PC-3 (cell line): ENCODE measurements at regions not wholly inside any gene's neighbourhood (a gene's known extent, or its start where the extent isn't known, plus 50 kb on each side); places are given as distances from the start of the nearest gene placed in this dataset.

Source experiments
- ATAC-seq: fragments of 200-7000 bp; cut with Tn5 transposase; 2 replicates; pipeline ENCODE4 v1.9.1; 2020; ENCODE audit warnings: mild to moderate bottlenecking, moderate library complexity
- BruUV-seq: library from RNA; stranded (reverse); fragments of 400-500 nt; replicated peaks from 2 replicates; lab custom pipeline; 2021; lab: Mats Ljungman, UMichigan
- CTCF ChIA-PET: fragments of 300-600 bp; sonication (Branson Sonifier 250); formaldehyde crosslinking; loops from one replicate; lab custom pipeline; 2022; ENCODE audit warnings: antibody characterized with exemption; lab: Charles Lee
- POLR2A ChIA-PET: fragments of 300-600 bp; sonication (Branson Sonifier 250); formaldehyde crosslinking; loops from one replicate; lab custom pipeline; 2022; ENCODE audit warnings: antibody characterized with exemption; ENCODE audit not compliant: unreplicated experiment; lab: Charles Lee
- DNase-seq: peaks from one replicate; pipeline ENCODE4 v3.0.0-alpha.2; 2015
- H2AFZ ChIP-seq: fragments of 300-600 bp; sonication (generic); 2 replicates; pipeline ENCODE4 v1.6.0; 2016; ENCODE audit warnings: antibody characterized with exemption, low read length
- H3F3A ChIP-seq: fragments of 300-600 bp; sonication (generic); one replicate; pipeline ENCODE4 v1.6.0; 2017; ENCODE audit warnings: antibody characterized with exemption, low read length, control low read depth, mild to moderate bottlenecking; ENCODE audit not compliant: unreplicated experiment
- H3K27ac ChIP-seq: fragments of 300-600 bp; sonication (generic); 2 replicates; pipeline ENCODE4 v1.5.1; 2016; ENCODE audit warnings: mild to moderate bottlenecking, low read length
- H3K27me3 ChIP-seq: fragments of 300-600 bp; sonication (generic); 2 replicates; pipeline ENCODE4 v1.6.1; 2016; ENCODE audit warnings: low read length, mixed read lengths
- H3K36me3 ChIP-seq: fragments of 300-600 bp; sonication (generic); 2 replicates; pipeline ENCODE4 v1.6.1; 2016; ENCODE audit warnings: low read depth, mixed run types, low read length, mixed read lengths
- H3K4me1 ChIP-seq: fragments of 300-600 bp; sonication (generic); 2 replicates; pipeline ENCODE4 v1.5.1; 2016; ENCODE audit warnings: low read length; ENCODE audit not compliant: insufficient read depth
- H3K4me2 ChIP-seq: fragments of 300-600 bp; sonication (generic); 2 replicates; pipeline ENCODE4 v1.6.0; 2016; ENCODE audit warnings: low read length
- H3K4me3 ChIP-seq: fragments of 300-600 bp; sonication (generic); 2 replicates; pipeline ENCODE4 v1.5.1; 2016; ENCODE audit warnings: mild to moderate bottlenecking, low read length, mixed read lengths
- H3K79me2 ChIP-seq: fragments of 300-600 bp; sonication (generic); 2 replicates; pipeline ENCODE4 v1.6.1; 2017; ENCODE audit warnings: low read length, mixed read lengths
- H3K9ac ChIP-seq: fragments of 300-600 bp; sonication (generic); 2 replicates; pipeline ENCODE4 v1.6.0; 2016; ENCODE audit warnings: mild to moderate bottlenecking, low read length
- H3K9me2 ChIP-seq: fragments of 300-600 bp; sonication (generic); replicated peaks from 2 replicates; pipeline ENCODE4 v1.6.1; 2016; ENCODE audit warnings: mixed run types, low read length, mixed read lengths
- H3K9me3 ChIP-seq: fragments of 300-600 bp; sonication (generic); 2 replicates; pipeline ENCODE4 v1.6.1; 2016; ENCODE audit warnings: low read length, mixed read lengths
- H4K20me1 ChIP-seq: fragments of 300-600 bp; sonication (generic); 2 replicates; pipeline ENCODE4 v1.6.1; 2016; ENCODE audit warnings: low read length, mixed read lengths
- CTCF ChIP-seq: fragments of 300-600 bp; sonication (generic); conservative IDR thresholded peaks from 2 replicates; pipeline ENCODE4 v1.5.1; 2017; ENCODE audit warnings: antibody characterized with exemption, low read depth, mild to moderate bottlenecking, low read length
- EZH2 ChIP-seq: fragments of 300-600 bp; sonication (generic); IDR thresholded peaks from one replicate; pipeline ENCODE4 v1.6.1; 2017; ENCODE audit warnings: antibody characterized with exemption, mild to moderate bottlenecking, low read length; ENCODE audit not compliant: unreplicated experiment
- EZH2phosphoT487 ChIP-seq: fragments of 300-600 bp; sonication (generic); IDR thresholded peaks from 2 replicates; pipeline ENCODE4 v1.6.1; 2018; ENCODE audit warnings: mild to moderate bottlenecking, antibody characterized with exemption, low read length, borderline replicate concordance
- intact Hi-C: fragments of 100-400 bp; cut with micrococcal nuclease; formaldehyde crosslinking; loops from 2 replicates; pipeline ENCODE4 v1.9.0; 2023

- Histone ChIP-seq H3K4me2 (no peak overlapping the region), H4K20me1 (no peaks in the 10 kb centered on the region), H3K79me2 (no peaks in the 10 kb centered on the region), H3F3A (no peaks in the 10 kb centered on the region), H3K9ac (no peak overlapping the region), H3K36me3 (no peaks in the 10 kb centered on the region), H3K9me2 (no peaks in the 10 kb centered on the region), H3K4me1 (peaks cover 26% of the 10 kb centered on the region), H3K27ac (no peak overlapping the region), H3K4me3 (no peak overlapping the region), H3K9me3 (no peaks in the 10 kb centered on the region), H3K27me3 (no peaks in the 10 kb centered on the region), H2AFZ (no peak overlapping the region)
- ATAC-seq: no peak
- DNase-seq: no peak
- POLR2A ChIA-PET: no interaction called here
- intact Hi-C loops: loop anchor here (5.0 to 10.0 kb wide), 2 partner anchors 110 to 322 kb away; no protein-coding TSS in a partner anchor
- no peak for TF ChIP-seq EZH2phosphoT487
- TF ChIP-seq EZH2: no peak
- TF ChIP-seq CTCF: no peak
- BruUV-seq: no TSS peak
- CTCF ChIA-PET: no interaction called here
Observed at GRCh38 chr9:13032585-13032984, 246.9 kb downstream of the MPDZ start.

- H3K9ac ChIP-seq: peak overlapping the region; percentile 54
- no peaks in the 10 kb centered on the region for H3K9me2 ChIP-seq
- peak overlapping the region; percentile 31; the same call in 1 of the 2 replicates for H3K27ac ChIP-seq
- H3K27me3 ChIP-seq: no peaks in the 10 kb centered on the region
- H3K4me2 ChIP-seq: peak overlapping the region; percentile 89
- ChIA-PET POLR2A (no interaction called here), CTCF (interaction anchor here (0.6 to 0.7 kb wide), 4 partner anchors 53 to 1319 kb away, joined by 4 to 5 read pairs (median 4); no protein-coding TSS in a partner anchor)
- intact Hi-C loops: loop anchor here (1.0 to 10.0 kb wide), 5 partner anchors 50 to 321 kb away; no protein-coding TSS in a partner anchor
- H4K20me1 ChIP-seq: no peaks in the 10 kb centered on the region
- H3F3A ChIP-seq: no peaks in the 10 kb centered on the region
- ATAC-seq (peak; percentile 81), DNase-seq (peak; percentile 84)
- no TSS peak for BruUV-seq
- TF ChIP-seq CTCF: peak; percentile 79
- TF ChIP-seq EZH2: no peak
- H3K79me2 ChIP-seq: no peaks in the 10 kb centered on the region
- peaks cover 26% of the 10 kb centered on the region for H3K4me1 ChIP-seq
- peak overlapping the region; percentile 84 for H2AFZ ChIP-seq
- H3K9me3 ChIP-seq: no peaks in the 10 kb centered on the region
- peak overlapping the region; percentile 65 for H3K4me3 ChIP-seq
- H3K36me3 ChIP-seq: no peaks in the 10 kb centered on the region
Observed at GRCh38 chr9:13033959-13034693, 245.4 kb downstream of the MPDZ start.

- no peaks in the 10 kb centered on the region for H4K20me1 ChIP-seq
- peak overlapping the region; percentile 89 for H3K4me2 ChIP-seq
- peak overlapping the region; percentile 31; the same call in 1 of the 2 replicates for H3K27ac ChIP-seq
- H3K4me1 ChIP-seq: peaks cover 26% of the 10 kb centered on the region
- DNase-seq: no peak
- H3K36me3 ChIP-seq: no peaks in the 10 kb centered on the region
- no peak for TF ChIP-seq CTCF
- TF ChIP-seq EZH2phosphoT487: no peak
- TF ChIP-seq EZH2: no peak
- no peaks in the 10 kb centered on the region for H3K27me3 ChIP-seq
- peak overlapping the region; percentile 54 for H3K9ac ChIP-seq
- peak overlapping the region; percentile 84 for H2AFZ ChIP-seq
- no peaks in the 10 kb centered on the region for H3F3A ChIP-seq
- BruUV-seq: no TSS peak
- ChIA-PET CTCF (interaction anchor here (0.6 to 0.7 kb wide), 3 partner anchors 53 to 1318 kb away, joined by 4 to 5 read pairs (median 4); no protein-coding TSS in a partner anchor), POLR2A (no interaction called here)
- peak overlapping the region; percentile 65 for H3K4me3 ChIP-seq
- intact Hi-C loops: loop anchor here (1.0 to 10.0 kb wide), 5 partner anchors 50 to 320 kb away; no protein-coding TSS in a partner anchor
- no peaks in the 10 kb centered on the region for H3K9me3 ChIP-seq
- no peak for ATAC-seq
- no peaks in the 10 kb centered on the region for H3K79me2 ChIP-seq
- no peaks in the 10 kb centered on the region for H3K9me2 ChIP-seq
Observed at GRCh38 chr9:13034694-13035002, 244.8 kb downstream of the MPDZ start.
